Esophagus squamous epithelium (tissue), 4 donors: ENCODE measurements at regions not wholly inside any gene's neighbourhood (a gene's known extent, or its start where the extent isn't known, plus 50 kb on each side); places are given as distances from the start of the nearest gene placed in this dataset.

ENCODE experiments used
- CTCF ChIP-seq, 6 experiments: fragments of 450-650 bp in 4 of 6; fragments of 200-600 bp in 2 of 6; sonication (generic) in 2 of 6; IDR thresholded peaks; one replicate each; pipeline ENCODE4 v1.5.1; 2016 to 2019; ENCODE audit warnings: antibody characterized with exemption in 6 of 6, mild to moderate bottlenecking in 4 of 6, moderate library complexity in 4 of 6
- POLR2A ChIP-seq, 4 donors: fragments of 450-650 bp; IDR thresholded peaks; one replicate each; pipeline ENCODE4 v1.6.1; 2017; ENCODE audit warnings: antibody characterized with exemption in 4 of 4, mild to moderate bottlenecking in 4 of 4, moderate library complexity in 3 of 4

GRCh38 chr15:37806808-37807207 lies 127.6 kb upstream of the TMCO5A start:
- TF ChIP-seq POLR2A (IDR thresholded peaks at IDR 0.05), result no peak
- no peak for TF ChIP-seq CTCF (IDR thresholded peaks at IDR 0.05)
